GDM1 (cell line): ENCODE measurements at regions not wholly inside any gene's neighbourhood (a gene's known extent, or its start where the extent isn't known, plus 50 kb on each side); places are given as distances from the start of the nearest gene placed in this dataset.
"Not testable (repeated sequence)": the region's sequence is repeated elsewhere in the genome, so short reads cannot be mapped to it uniquely, and the experiment has no call there.

Experiments used
- DNase-seq: peaks from one replicate; lab custom pipeline; 2025; lab: John Stamatoyannopoulos, UW

DNA sequence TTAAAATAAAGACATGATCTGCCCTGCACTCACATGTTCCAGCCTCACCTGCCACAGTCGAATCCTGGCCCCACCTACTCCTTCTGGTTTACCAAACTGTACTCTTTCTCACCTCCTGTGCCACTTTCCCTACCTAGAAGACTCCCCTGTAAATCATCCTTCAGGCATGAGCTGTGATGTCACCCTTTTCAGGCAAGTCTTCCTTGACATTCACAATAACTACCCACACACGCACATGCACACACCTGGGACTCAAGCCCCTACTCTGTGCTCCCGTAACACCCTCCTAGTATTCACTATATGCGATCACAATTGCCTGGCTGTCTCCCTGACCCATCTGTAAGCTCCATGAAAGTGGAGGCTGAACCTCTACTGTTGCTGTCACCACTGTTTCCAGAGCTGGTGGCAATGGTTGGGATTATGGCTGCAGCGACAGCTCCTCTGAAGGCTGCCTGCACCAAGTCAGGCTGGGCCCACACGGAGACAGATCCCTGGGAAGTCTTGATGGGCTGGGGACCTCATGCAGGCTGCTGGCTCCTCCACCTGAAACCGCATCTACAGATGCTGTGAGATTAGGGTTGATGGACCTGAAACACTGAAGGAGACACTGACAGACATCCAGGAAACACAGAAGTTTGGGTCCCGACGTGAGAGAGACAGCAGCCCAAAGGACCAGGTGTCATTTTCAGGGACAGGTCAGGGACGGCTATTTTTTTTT, 611.1 kb downstream of the UQCRFS1 start:
- no peak for DNase-seq

GRCh38 chr19:28598861-28599260, 614.1 kb downstream of the UQCRFS1 start:
- DNase-seq: no peak

DNA sequence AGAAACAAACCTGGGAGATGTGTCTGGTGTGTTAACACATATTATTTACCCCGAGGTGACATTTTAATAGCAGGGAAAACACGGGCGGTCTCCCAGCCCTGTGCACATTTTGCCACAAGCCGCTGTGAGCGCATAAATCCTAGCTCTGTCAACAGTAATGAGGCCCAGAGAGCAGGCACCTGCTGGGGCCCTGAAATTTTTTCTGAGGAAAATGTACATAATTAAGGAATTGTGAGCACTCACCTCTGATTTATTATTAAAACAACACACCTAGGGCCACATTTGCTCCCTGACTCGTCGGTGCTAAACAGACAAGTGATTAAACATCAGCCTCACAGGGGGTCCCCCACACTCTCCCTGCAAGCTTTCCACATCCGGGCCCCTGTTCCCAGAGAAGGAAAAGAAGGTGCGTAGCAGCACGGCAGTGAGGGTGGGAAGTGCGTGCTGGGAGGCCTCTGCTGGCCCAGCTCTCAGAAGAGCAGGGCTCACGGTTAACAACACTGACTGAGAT, 616.3 kb downstream of the UQCRFS1 start:
- DNase-seq: no peak

DNA sequence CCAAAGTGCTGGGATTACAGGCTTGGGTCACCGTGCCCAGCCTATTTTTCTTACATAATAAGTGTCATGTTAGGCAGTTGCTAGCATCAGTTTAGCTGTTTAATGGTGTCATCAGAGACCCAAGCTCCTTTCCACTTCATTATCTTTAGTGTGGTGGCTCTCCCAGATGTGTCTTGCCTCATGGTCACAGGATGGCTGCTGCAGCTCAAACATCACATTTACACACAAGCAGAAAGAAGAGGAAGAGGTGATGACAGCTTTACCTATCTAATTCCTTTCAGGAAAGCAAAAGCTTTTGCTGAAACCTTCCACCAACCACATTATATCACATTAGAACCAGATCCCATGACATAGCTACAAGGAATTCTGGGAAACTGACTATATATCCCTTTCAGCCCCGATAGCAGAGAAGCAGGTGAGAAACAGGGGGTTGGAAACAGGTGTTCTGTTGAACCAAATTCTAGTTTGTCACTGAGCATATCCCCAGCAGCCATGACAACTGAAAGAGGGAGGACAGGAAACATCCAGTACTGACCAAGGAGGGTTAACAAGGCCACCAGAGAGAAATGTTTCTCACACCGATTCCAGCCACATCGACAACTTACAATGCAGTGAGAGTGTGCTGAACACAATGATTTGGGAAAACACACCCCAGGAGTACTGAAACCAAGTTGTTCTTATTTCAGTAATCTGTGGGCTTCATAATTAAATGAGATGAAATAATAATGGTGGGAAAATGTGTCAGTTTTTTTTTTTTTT, 617.0 kb downstream of the UQCRFS1 start:
- DNase-seq: no peak

DNA sequence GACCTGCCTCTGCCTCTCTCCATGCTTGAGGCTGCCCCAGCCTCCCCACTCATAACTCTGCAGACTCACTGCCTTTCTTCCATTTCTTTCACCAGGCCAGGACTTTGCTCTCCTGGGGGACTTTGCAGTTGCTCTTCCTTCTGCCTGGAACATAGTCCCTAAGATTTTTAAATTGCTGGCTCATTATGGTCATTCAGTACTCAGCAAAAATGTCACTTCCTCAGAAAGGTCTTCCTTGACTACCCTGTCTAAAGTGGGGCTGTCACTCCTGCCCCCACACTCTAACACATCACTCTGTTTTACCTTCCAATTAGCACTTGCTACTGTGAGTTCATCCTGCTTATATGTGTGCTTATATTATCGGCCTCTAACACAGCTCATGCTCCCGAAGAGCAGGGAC, 618.2 kb downstream of the UQCRFS1 start:
- no peak for DNase-seq

- DNase-seq: not testable (repeated sequence)
These were observed 623.0 kb downstream of the UQCRFS1 start for GRCh38 chr19:28589991-28590411.

DNA sequence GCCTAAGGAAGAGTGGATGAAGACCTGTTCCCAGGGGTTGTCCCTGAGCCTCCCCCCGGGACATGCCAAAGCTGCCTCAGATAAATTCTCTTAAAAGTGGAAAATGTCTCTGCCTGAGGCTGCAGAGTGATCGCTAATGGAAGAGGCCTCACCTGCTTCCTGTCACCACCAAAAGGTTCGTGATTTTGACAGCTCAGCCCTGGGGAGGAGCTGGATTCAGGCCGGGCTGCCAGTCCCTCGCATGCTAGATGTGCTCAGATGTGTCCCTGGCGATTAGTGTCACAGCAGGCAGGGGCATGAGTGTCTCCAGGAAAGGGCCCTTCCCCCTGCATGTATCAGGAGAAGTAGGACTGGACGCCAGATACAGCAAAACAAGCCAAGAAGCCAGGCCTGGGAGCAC, 626.5 kb downstream of the UQCRFS1 start:
- DNase-seq: no peak

DNA sequence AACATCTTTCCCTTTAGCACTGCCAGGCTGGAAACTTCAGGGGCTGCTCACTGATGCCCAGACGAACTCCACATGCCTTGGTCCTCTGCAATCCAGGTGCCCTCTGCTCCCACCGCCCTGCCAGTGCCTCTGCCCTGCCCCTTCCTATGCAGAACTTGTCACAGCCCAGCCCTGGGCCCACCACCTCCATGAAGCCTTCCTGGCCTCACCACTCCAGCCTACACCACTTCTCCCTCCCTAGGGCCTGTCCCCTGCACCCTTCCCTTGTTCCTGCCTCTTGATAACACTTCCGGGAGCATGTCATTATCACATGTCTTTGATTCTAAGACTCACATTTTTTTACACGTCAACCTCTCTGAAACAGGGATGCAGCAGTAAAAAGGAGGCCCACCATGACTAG, 627.2 kb downstream of the UQCRFS1 start:
- no peak for DNase-seq

DNA sequence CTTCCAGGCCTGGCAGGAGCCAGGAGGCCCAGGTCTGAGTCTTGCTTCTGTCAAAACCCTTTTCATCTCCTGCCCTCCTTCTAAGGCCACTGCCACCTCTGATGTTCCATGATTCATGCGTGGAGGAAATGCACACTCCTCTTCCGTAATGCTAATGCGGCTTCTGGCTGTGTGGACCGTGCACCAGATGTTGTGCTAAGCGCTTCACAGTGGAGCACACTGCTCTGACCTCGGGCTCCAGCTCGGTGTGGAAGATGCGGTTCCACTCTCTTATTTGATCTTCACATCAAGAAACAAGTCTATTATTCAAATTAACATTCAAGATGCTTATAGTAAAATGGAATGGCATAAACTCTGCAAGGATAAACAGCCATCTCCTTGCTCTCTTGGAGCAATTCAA, 629.2 kb downstream of the UQCRFS1 start:
- no peak for DNase-seq

- DNase-seq: no peak
These were observed 629.7 kb downstream of the UQCRFS1 start for GRCh38 chr19:28583242-28583641.

GRCh38 chr19:28582796-28583195, 630.2 kb downstream of the UQCRFS1 start:
- DNase-seq: no peak

DNA sequence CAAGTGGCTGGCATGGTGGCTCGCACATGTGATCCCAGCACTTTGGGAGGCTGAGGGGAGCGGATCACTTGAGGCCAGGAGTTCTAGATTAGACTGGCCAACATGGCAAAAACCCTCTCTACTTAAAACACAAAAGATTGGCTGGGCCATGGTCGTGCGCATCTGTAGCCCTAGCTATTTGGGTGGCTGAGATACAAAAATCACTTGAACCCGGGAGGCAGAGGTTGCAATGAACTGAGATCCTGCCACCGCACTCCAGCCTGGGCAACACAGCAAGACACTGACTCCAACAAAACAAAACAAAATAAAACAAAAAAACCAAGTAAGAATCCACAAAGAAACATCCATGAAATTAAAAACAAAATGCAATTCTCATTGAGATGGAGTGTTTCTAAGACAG, 630.6 kb downstream of the UQCRFS1 start:
- no peak for DNase-seq

DNA sequence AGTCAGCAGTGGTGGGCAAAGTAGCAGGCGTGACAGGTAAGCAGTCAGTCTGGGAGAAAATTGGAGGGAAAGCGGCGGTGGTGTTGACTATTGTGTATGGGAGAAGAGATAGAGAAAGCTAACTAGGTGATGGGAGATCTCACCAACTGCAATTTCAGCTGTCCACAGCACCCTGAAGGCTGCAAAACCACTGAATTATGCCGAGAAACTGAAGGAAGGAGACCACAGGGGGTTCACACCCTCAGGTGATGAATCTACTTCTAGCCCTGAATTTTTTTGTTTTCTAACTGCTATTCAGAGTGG, 631.5 kb downstream of the UQCRFS1 start:
- no peak for DNase-seq

DNA sequence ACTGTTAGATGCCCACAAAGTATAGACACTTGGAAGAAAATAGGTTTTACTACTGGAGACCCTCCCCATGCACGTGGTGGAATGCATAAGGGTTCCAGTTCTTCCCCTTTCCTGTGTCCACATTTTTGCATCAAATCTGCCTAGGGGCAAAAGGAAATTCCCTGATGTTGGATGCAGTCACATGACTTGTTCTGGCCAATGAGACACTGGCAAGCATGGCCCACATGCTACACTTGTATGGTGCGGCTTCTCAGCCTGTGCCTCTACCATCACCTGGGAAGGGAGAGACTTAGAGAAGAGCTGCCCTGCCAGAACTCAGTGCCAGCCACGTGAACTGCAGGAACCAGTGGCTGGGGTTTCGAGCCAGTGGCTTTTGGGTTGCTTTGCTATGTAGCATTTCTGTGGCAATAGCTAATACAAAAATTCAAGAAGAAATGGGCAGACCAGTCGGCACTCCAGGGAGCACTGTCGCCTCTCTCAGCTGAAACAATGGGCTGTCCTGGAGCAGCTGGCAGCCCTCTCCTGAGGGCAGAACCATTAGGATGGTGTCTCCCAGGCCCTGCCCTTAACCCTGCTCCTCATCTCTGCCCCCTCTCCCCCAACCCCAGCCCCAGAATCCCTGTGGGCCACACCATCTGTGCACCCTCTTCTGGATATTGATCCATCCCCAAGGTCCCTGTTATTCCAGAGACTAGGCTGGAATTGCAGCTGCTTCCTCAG, 634.0 kb downstream of the UQCRFS1 start:
- no peak for DNase-seq

GRCh38 chr19:28578208-28578607, 634.7 kb downstream of the UQCRFS1 start:
- DNase-seq: no peak

DNA sequence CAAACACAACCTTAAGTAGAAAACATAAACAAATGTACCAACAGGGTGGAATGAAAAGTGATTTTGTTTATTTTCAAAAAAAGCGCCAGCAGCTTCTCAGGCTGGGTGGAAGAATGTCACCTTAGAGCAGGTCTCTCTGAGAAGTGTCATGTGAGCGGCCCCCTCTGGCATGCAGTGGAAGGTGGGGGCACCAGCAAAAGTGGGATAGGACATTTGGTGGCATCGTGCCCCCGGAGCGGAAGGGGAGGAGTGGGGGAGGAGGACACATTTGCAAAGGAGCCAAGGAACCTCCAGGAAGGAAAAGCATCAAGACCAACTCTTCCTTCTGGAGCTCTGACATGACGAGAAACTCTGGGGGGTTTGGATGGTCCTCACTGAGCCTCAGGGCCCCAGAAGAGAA, 635.3 kb downstream of the UQCRFS1 start:
- no peak for DNase-seq

DNA sequence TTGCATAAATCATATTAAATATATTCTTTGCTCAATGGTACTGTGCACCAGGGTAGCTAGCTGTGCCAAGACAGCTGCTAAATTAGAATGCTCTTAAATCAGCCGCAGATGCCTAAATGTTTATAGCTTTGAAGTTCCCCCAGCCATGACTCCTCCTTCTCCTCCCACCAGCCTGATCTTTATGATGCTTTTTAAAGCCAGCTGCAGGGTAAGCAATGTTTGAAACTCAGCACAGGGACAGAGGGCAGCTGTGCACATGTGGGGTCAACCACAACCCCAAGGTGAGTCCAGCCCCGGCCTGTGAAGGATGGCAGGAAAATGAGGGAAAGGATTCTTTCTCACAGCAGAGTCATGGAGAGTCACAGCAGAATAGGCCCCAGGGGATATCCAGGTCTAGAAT, 635.7 kb downstream of the UQCRFS1 start:
- DNase-seq: no peak

DNA sequence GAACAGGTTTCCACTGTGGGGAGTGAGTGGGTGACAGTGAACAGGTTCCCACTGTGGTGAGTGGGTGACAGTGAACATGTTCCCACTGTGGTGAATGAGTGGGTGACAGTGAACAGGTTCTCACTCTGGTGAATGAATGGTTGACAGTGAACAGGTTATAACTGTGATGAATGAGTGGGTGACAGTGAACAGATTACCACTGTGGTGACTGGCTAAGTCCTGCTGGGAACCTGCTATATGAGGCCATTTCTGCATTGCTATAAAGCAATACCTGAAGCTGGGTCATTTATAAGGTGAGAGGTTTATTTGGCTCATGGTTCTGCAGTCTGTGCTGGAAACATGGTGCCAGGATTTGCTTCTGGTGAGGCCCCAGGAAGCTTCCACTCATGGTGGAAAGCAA, 637.1 kb downstream of the UQCRFS1 start:
- DNase-seq: no peak

- DNase-seq: not testable (repeated sequence)
These were observed 637.6 kb downstream of the UQCRFS1 start for GRCh38 chr19:28575312-28575711.

GRCh38 chr19:28574212-28574611, 638.7 kb downstream of the UQCRFS1 start:
- no peak for DNase-seq

- DNase-seq: no peak
These were observed 643.5 kb downstream of the UQCRFS1 start for GRCh38 chr19:28569132-28570131.

- DNase-seq: no peak
These were observed 645.1 kb downstream of the UQCRFS1 start for GRCh38 chr19:28567834-28568233.
